ENCODE measurements at regions not wholly inside any gene's neighbourhood (a gene's known extent, or its start where the extent isn't known, plus 50 kb on each side); places are given as distances from the start of the nearest gene placed in this dataset.

DNA sequence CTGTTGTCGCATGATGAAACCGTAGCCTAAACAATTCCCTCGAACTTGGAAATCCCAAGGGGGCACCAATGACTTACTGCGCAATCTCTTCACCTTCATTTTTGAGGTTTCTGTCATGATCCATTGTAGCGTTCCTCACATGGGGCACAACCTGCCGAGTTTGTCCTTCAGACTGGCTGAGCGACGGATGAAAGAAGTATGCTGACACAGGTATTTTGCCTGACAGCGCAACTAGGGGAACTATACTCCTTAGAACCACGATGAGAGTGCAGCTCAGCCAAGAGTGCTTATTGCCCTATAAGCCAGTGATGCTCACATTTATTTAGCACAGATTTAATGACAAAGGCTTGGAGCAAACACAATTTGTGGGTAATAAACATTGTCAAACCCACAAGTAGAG, 106.3 kb upstream of the ZNF267 start:
- intact Hi-C loops (cut with micrococcal nuclease) = no loop called here
- CTCF ChIA-PET = no interaction called here
- no peaks in the 10 kb centered on the region for H3K4me1 ChIP-seq (ENCODE audit: insufficient read depth, low read length)

DNA sequence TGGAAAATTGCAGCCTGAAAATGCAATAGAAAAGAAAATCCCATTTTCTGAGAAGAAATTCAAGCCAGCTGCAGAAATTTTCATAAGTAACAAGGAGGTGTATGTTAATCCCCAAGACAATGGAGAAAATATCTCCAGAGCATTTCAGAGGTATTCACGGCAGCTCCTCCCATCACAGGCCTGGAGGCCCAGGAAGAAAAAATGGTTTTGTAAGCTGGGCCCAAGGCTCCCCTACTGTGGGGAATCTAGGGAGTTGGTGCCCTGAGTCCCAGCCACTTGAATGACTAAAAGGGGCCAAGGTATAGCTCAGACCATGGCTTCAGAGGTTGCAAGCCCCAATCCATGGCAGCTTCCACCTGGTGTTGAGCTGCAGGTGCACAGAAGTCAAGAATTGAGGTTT, 93.3 kb upstream of the ZNF267 start:
- Histone ChIP-seq H3K36me3 (ENCODE audit: low read depth, low read length) (no peaks in the 10 kb centered on the region), H4K20me1 (ENCODE audit: low read length) (no peaks in the 10 kb centered on the region), H3K27me3 (ENCODE audit: low read length) (no peaks in the 10 kb centered on the region), H2AFZ (ENCODE audit: low read length) (no peak overlapping the region), H3K79me2 (ENCODE audit: low read length) (no peaks in the 10 kb centered on the region), H3F3A (ENCODE audit: low read length, unreplicated experiment) (no peaks in the 10 kb centered on the region), H3K4me3 (ENCODE audit: low read length) (no peak overlapping the region), H3K4me1 (ENCODE audit: insufficient read depth, low read length) (no peaks in the 10 kb centered on the region), H3K9me2 (replicated peaks; ENCODE audit: low read length) (no peaks in the 10 kb centered on the region), H3K9ac (ENCODE audit: low read length) (no peak overlapping the region), H3K27ac (ENCODE audit: low read length) (no peak overlapping the region), H3K9me3 (ENCODE audit: low read length) (no peaks in the 10 kb centered on the region), H3K4me2 (ENCODE audit: low read length) (no peak overlapping the region)
- no peak for ATAC-seq
- ChIA-PET CTCF (no interaction called here), POLR2A (ENCODE audit: unreplicated experiment) (no interaction called here)
- no TSS peak for BruUV-seq (replicated peaks)
- DNase-seq = no peak
- intact Hi-C loops (cut with micrococcal nuclease) = no loop called here
- no peak for TF ChIP-seq EZH2phosphoT487 (IDR thresholded peaks at IDR 0.05; ENCODE audit: borderline replicate concordance, low read length)
- no peak for TF ChIP-seq EZH2 (IDR thresholded peaks at IDR 0.05; ENCODE audit: low read length, unreplicated experiment)
- TF ChIP-seq, protein P1, sequence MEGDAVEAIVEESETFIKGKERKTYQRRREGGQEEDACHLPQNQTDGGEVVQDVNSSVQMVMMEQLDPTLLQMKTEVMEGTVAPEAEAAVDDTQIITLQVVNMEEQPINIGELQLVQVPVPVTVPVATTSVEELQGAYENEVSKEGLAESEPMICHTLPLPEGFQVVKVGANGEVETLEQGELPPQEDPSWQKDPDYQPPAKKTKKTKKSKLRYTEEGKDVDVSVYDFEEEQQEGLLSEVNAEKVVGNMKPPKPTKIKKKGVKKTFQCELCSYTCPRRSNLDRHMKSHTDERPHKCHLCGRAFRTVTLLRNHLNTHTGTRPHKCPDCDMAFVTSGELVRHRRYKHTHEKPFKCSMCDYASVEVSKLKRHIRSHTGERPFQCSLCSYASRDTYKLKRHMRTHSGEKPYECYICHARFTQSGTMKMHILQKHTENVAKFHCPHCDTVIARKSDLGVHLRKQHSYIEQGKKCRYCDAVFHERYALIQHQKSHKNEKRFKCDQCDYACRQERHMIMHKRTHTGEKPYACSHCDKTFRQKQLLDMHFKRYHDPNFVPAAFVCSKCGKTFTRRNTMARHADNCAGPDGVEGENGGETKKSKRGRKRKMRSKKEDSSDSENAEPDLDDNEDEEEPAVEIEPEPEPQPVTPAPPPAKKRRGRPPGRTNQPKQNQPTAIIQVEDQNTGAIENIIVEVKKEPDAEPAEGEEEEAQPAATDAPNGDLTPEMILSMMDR (conservative IDR thresholded peaks at IDR 0.05; ENCODE audit: low read depth, low read length) = no peak

More for the DNA sequence above, 106.3 kb upstream of the ZNF267 start:
- H3K36me3 ChIP-seq (ENCODE audit: low read depth, low read length) = no peaks in the 10 kb centered on the region; the same call in 1 of the 2 replicates
- H4K20me1 ChIP-seq (ENCODE audit: low read length) = no peaks in the 10 kb centered on the region
- H3K79me2 ChIP-seq (ENCODE audit: low read length) = no peaks in the 10 kb centered on the region
- H3K9me2 ChIP-seq (replicated peaks; ENCODE audit: low read length) = no peaks in the 10 kb centered on the region
- DNase-seq (no peak), ATAC-seq (no peak)
- no TSS peak for BruUV-seq (replicated peaks)
- no peak overlapping the region for H3K9ac ChIP-seq (ENCODE audit: low read length)
- POLR2A ChIA-PET (ENCODE audit: unreplicated experiment) = no interaction called here
- H2AFZ ChIP-seq (ENCODE audit: low read length) = no peak overlapping the region
- H3F3A ChIP-seq (ENCODE audit: low read length, unreplicated experiment) = no peaks in the 10 kb centered on the region
- no peak overlapping the region for H3K4me2 ChIP-seq (ENCODE audit: low read length)
- peaks cover 7% of the 10 kb centered on the region; the same call in 1 of the 2 replicates for H3K9me3 ChIP-seq (ENCODE audit: low read length)
- no peaks in the 10 kb centered on the region for H3K27me3 ChIP-seq (ENCODE audit: low read length)
- H3K27ac ChIP-seq (ENCODE audit: low read length) = no peak overlapping the region
- TF ChIP-seq, protein P1 (conservative IDR thresholded peaks at IDR 0.05; ENCODE audit: low read depth, low read length) = no peak
- no peak for TF ChIP-seq EZH2phosphoT487 (IDR thresholded peaks at IDR 0.05; ENCODE audit: borderline replicate concordance, low read length)
- no peak for TF ChIP-seq EZH2 (IDR thresholded peaks at IDR 0.05; ENCODE audit: low read length, unreplicated experiment)
- H3K4me3 ChIP-seq (ENCODE audit: low read length) = no peak overlapping the region

DNA sequence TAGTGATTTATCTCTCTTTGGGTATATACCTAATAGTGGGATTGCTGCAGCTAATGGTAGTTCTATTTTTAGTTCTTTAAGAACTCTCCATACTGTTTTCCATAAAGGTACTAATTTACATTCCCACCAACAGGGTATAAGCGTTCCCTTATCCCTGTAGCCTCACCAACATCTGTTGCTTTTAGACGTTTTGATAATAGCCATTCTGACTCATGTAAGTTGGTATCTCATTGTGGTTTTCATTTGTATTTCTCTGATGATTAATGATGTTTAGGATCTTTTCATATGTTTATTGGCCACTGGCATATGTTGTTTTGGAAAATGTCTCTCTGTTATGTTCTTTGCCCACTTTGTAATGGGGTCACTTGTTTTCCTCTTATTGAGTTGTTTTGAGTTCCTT, 88.5 kb upstream of the ZNF267 start:
- BruUV-seq (replicated peaks) = no TSS peak
- H3K4me2 ChIP-seq (ENCODE audit: low read length) = no peak overlapping the region
- no peak overlapping the region for H2AFZ ChIP-seq (ENCODE audit: low read length)
- H3K9me2 ChIP-seq (replicated peaks; ENCODE audit: low read length) = no peaks in the 10 kb centered on the region
- no peak for ATAC-seq
- H3F3A ChIP-seq (ENCODE audit: low read length, unreplicated experiment) = no peaks in the 10 kb centered on the region
- H3K27me3 ChIP-seq (ENCODE audit: low read length) = no peaks in the 10 kb centered on the region
- no peak overlapping the region for H3K9ac ChIP-seq (ENCODE audit: low read length)
- TF ChIP-seq, protein P1 (conservative IDR thresholded peaks at IDR 0.05; ENCODE audit: low read depth, low read length) = no peak
- TF ChIP-seq EZH2phosphoT487 (IDR thresholded peaks at IDR 0.05; ENCODE audit: borderline replicate concordance, low read length) (no peak), EZH2 (IDR thresholded peaks at IDR 0.05; ENCODE audit: low read length, unreplicated experiment) (no peak)
- H3K79me2 ChIP-seq (ENCODE audit: low read length) = no peaks in the 10 kb centered on the region
- ChIA-PET CTCF (no interaction called here), POLR2A (ENCODE audit: unreplicated experiment) (no interaction called here)
- no peaks in the 10 kb centered on the region for H3K4me1 ChIP-seq (ENCODE audit: insufficient read depth, low read length)
- H3K36me3 ChIP-seq (ENCODE audit: low read depth, low read length) = no peaks in the 10 kb centered on the region
- no peak for DNase-seq
- H3K4me3 ChIP-seq (ENCODE audit: low read length) = no peak overlapping the region
- no peak overlapping the region for H3K27ac ChIP-seq (ENCODE audit: low read length)
- H3K9me3 ChIP-seq (ENCODE audit: low read length) = no peaks in the 10 kb centered on the region
- H4K20me1 ChIP-seq (ENCODE audit: low read length) = no peaks in the 10 kb centered on the region
- intact Hi-C loops (cut with micrococcal nuclease) = no loop called here
